ENCODE measurements at regions not wholly inside any gene's neighbourhood (a gene's known extent, or its start where the extent isn't known, plus 50 kb on each side); places are given as distances from the start of the nearest gene placed in this dataset.

GRCh38 chr1:230519246-230519645 is 93.1 kb upstream of the PGBD5 start:
- H3K4me1 ChIP-seq = no peaks in the 10 kb centered on the region
- CTCF ChIA-PET = no interaction called here
- FAIRE-seq = no peak
- no peak for ATAC-seq
- H3K4me2 ChIP-seq = no peak overlapping the region
- 6% methylated on average over 2 of the region's 2 CpGs for WGBS (ENCODE audit: missing lambda C conversion rate)
- no peaks in the 10 kb centered on the region for H3K9me3 ChIP-seq
- DNase-seq (ENCODE audit: low read depth in 1 of 2, low spot score in 1 of 2) = no peak
- H3K27ac ChIP-seq = no peak overlapping the region
- TF ChIP-seq RFX5 (IDR thresholded peaks at IDR 0.05) = no peak
- TF ChIP-seq FOSB (CRISPR knock-in tag; IDR thresholded peaks at IDR 0.05) = no peak
- no peak for TF ChIP-seq KDM1A (IDR thresholded peaks at IDR 0.05; ENCODE audit: low read depth)
- TF ChIP-seq ATOH8 (CRISPR knock-in tag; IDR thresholded peaks at IDR 0.05; ENCODE audit: low read depth) = no peak
- no peak for TF ChIP-seq BCL3 (IDR thresholded peaks at IDR 0.05)
- POLR2A ChIA-PET = no interaction called here
- H3K4me3 ChIP-seq = no peak overlapping the region

- ChIA-PET CTCF (no interaction called here), POLR2A (no interaction called here)
- DNase-seq (ENCODE audit: low read depth in 1 of 2, low spot score in 1 of 2) = no peak
- ATAC-seq = no peak
- FAIRE-seq = no peak
- H3K4me3 ChIP-seq = no peak overlapping the region
- 27% methylated on average over 5 of the region's 5 CpGs for WGBS (ENCODE audit: missing lambda C conversion rate)
- no peaks in the 10 kb centered on the region for H3K4me1 ChIP-seq
- TF ChIP-seq HOXB13 (CRISPR knock-in tag; IDR thresholded peaks at IDR 0.05; ENCODE audit: low read depth) (no peak), RARB (CRISPR knock-in tag; IDR thresholded peaks at IDR 0.05) (no peak), HES2 (IDR thresholded peaks at IDR 0.05) (no peak), PBX3 (IDR thresholded peaks at IDR 0.05) (no peak), CHD2 (IDR thresholded peaks at IDR 0.05; ENCODE audit: low read length, partially characterized antibody) (no peak), HOXA7 (CRISPR knock-in tag; IDR thresholded peaks at IDR 0.05) (no peak), POLR2A (IDR thresholded peaks at IDR 0.05; ENCODE audit: low read length) (no peak), ZNF302 (CRISPR knock-in tag; IDR thresholded peaks at IDR 0.05) (no peak), ELK1 (IDR thresholded peaks at IDR 0.05; ENCODE audit: low read depth, low read length) (no peak), RAD21 (conservative IDR thresholded peaks at IDR 0.05 in 1 of 2, IDR thresholded peaks at IDR 0.05 in 1 of 2) (no peak), RFX5 (IDR thresholded peaks at IDR 0.05) (no peak), ESRRA (IDR thresholded peaks at IDR 0.05; ENCODE audit: borderline replicate concordance, low read length) (no peak), HEYL (CRISPR knock-in tag; IDR thresholded peaks at IDR 0.05) (no peak), EHF (CRISPR knock-in tag; IDR thresholded peaks at IDR 0.05) (no peak), HOXB5 (CRISPR knock-in tag; IDR thresholded peaks at IDR 0.05) (no peak), RCOR1 (IDR thresholded peaks at IDR 0.05; ENCODE audit: low read depth, low read length) (no peak), PHF8 (IDR thresholded peaks at IDR 0.05; ENCODE audit: borderline replicate concordance, low read depth) (no peak), CHD4 (IDR thresholded peaks at IDR 0.05; ENCODE audit: borderline replicate concordance) (no peak), KDM1A (IDR thresholded peaks at IDR 0.05; ENCODE audit: low read depth) (no peak)
- H3K9me3 ChIP-seq = no peaks in the 10 kb centered on the region
- no peak overlapping the region for H3K27ac ChIP-seq
- no peak overlapping the region for H3K4me2 ChIP-seq
These were observed 92.4 kb upstream of the PGBD5 start for GRCh38 chr1:230518511-230518910.
